ENCODE measurements at regions not wholly inside any gene's neighbourhood (a gene's known extent, or its start where the extent isn't known, plus 50 kb on each side); places are given as distances from the start of the nearest gene placed in this dataset.
"Not testable (repeated sequence)": the region's sequence is repeated elsewhere in the genome, so short reads cannot be mapped to it uniquely, and the experiment has no call there.

DNA sequence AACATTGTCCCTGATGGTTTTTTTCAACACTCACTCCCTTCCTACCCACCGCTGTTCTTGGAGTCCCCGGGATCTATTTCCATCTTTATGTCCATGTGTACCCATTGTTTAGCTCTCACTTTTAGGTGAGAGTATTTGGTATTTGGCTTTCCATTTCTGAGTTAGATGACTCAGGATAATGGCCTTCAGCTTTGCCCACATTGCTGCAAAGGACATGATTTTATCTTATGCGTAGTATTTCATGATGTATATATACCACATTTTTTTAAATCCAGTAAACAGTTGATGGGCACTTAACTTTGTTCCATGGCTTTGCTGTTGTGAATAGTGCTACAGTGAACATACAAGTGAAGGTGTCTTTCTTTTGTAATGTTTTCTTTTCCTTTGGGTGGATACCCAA is 123.5 kb upstream of the KITLG start:
- no peak for DNase-seq (ENCODE audit: low spot score)

DNA sequence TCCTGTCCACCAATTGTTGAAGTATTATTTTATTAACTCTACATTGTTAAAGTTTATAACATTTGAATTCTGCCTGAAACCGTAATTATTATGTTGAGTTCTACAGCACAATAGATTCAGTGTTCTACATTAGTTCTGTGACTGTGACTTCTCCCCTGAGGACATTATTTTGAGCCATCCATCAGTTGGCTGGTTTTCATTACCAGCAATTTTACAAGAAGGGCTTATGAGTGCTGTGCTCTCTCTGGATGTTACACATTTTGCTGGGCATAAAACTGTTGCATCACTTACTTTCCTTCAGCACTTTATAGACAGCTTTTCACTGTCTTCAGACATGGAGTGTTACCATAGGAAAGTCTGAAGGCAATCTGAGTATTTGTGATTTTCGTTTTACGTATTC is 118.2 kb upstream of the KITLG start:
- no peak for DNase-seq (ENCODE audit: low spot score)

DNA sequence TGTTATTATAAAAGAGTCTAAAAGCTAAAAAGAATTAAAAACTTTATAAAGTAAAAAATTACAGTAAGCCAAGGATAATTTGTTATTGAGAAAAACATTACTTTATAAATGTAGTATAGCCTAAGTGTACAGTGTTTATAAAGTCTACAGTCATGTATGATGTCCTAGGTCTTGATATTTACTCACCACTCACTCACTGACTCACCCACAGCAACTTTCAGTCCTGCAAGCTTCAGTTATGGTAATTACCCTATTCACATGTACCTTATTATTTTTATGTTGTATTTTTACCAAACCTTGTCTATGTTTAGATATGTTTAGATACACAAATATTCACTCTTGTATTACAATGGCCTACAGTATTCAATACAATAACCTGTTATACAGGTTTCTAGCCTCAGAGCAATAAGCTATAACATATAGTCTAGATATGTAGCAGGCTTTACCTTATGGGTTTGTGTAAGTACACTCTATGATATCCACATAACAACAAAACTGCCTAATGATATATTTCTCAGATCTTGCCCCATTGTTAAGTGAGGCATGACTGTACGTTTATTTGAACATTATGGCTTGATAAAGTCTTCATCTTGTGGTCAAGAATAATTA is 113.7 kb upstream of the KITLG start:
- DNase-seq (ENCODE audit: low spot score), result no peak

DNA sequence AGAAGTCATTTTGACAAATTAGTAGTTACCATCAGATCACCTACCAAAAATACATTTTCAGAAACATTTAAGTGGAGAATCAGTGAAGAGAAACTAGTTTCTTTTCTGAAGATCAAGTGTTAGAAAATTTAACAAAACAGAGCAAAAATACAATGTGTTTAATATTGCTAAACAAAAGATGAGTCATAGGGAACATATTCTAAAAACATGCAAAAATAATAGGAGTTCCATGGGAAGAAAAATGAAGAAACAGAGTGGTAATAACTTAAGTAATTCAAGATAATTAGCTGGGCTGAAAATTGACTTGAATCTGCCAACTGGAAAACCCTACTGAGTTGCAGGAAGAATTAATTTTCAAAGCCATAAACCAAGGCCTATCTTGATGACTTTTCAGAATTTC is 111.5 kb upstream of the KITLG start:
- DNase-seq (ENCODE audit: low spot score), result no peak

DNA sequence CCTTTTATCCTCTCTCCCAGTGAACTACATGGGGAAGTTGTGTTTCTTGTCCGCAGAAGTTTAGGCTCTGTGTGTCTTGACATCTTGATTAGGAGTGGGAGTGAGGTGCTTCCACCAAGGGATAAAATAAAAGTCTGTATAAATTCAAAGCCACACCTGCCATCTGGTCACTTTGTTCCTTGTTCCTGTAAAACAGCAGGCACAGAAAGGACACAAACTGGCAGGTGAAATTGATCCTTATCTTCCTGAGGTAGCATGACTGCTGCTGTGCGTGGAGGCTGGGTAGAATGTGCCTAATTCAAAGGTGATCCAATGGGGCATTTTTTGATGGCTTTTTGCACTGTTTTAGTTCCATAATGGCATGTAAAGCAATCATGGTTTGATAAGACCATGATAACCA is 104.3 kb upstream of the KITLG start:
- DNase-seq (ENCODE audit: low spot score), result no peak

DNA sequence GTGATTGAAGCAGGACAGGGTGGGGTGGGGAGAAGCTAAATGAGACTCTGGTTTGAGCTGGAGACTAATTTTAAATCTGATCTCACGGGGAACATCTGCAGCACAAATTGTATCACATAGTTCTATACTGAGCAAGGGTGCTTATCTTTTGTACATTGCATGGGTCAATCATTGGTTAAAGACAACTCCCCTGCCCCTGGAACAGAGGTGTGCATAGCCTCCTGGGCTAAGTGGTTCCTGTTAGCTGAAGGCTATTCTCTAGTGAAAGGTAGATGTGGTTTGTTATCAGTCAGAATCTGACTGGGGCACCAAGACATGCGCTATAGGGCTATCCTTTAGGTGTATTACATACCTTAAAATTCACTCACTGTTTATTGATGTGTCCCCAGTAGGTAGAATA is 103.9 kb upstream of the KITLG start:
- DNase-seq (ENCODE audit: low spot score), result no peak

DNA sequence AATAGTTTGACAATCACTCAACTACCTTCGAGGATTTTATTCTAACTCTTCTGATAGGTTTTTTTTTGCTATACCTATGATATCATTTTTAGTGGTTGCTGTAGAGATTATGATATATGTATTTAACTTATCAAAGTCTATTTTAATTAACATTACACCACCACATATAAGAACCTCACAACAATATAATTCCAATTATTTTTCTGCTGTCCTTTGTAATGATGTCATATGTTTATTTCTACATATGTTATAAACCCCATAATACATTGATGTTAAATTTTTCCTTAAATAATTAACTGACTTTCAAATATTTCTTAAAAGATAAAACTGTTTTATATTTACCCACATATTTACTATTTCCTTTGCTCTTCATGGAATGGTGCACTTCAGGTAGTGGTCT is 103.4 kb upstream of the KITLG start:
- no peak for DNase-seq (ENCODE audit: low spot score)

DNA sequence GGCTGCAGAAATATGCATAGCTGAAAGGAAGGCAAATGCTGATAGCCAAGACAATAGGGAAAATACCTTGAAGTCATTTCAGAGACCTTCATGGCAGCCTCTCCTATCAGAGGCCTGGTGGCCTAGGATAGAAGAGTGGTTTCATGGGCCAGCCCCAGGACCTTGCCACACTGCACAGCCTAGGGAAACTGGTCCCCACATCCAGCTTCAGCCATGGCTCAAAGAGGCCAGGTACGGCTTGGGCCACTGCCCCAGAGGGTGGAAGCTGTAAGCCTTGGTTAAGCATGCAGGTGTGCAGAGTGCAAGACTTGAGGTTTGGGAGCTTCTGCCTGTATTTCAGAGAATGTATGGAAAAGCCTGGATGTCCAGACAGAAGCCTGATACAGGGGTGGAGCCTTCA is 101.0 kb upstream of the KITLG start:
- DNase-seq (ENCODE audit: low spot score), result no peak

DNA sequence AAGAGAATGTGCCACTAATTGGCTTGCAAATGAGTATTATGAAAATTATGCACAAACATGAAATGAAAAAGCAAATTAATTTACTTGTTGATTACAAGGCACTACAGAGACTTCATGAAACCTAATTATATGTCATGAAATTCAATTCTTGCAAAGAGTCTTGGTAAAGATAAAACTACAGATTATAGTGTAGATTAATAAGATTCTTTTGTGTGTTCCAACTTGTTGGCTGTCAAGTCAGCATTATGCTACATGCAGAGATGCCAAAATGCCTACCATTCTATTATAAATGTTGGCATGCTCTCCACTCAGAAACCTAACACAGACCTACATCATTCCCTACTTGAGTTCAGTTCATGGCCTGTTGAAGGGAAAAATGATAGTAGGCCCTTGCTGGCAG is 97.2 kb upstream of the KITLG start:
- no peak for DNase-seq (ENCODE audit: low spot score)

DNA sequence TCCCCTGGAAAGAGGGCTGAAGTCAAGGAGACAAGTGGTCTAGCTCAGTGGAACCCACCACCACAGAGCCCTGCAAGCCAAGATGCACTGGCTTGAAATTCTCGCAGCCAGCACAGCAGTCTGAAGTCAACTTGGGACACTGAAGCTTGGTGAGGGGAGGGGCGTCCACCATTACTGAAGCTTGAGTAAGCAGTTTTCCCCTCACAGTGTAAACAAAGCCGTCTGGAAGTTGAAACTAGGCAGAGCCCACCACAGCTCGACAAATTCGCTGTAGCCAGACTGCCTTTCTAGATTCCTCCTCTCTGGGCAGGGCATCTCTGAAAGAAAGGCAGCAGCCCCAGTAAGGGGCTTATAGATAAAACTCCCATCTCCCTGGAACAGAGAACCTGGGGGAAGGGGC is 87.3 kb upstream of the KITLG start:
- not testable (repeated sequence) for DNase-seq (ENCODE audit: low spot score)

DNA sequence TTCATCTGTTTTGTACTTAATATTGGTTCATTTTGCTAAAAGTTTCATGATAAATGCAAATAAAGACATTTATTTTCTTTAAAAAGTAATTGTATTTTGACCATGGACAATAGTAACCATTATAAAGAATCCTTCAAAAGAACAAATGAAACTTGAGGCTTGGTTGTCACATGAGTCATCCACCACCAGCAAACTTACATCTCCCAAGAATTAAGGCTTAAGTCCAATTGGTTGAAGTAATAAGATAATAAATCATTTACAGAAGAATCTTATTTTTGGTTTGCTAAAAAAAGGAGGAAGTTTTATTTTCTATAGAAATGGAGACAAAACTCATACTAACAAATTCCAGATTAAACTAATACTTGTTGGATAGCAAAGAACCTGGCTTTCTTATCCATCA is 84.8 kb upstream of the KITLG start:
- DNase-seq (ENCODE audit: low spot score), result no peak

DNA sequence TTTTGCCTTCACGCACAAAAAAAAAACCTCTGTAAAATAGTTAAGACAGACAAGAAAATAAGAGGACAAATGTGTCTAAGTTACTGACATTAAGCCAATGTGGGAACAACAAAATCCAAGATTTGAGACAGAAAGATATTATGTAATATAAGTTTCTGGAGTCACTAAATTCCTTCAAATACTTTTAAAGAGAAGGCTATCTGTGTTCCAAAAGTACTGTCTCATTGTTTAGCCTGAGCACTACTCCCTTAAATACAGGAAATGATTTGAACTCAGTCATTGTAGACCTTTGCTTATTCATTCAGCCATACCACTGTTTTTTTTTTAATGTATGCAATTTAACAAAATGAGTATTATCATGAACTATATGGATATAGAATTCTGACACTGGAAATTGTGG is 82.7 kb upstream of the KITLG start:
- DNase-seq (ENCODE audit: low spot score), result no peak

DNA sequence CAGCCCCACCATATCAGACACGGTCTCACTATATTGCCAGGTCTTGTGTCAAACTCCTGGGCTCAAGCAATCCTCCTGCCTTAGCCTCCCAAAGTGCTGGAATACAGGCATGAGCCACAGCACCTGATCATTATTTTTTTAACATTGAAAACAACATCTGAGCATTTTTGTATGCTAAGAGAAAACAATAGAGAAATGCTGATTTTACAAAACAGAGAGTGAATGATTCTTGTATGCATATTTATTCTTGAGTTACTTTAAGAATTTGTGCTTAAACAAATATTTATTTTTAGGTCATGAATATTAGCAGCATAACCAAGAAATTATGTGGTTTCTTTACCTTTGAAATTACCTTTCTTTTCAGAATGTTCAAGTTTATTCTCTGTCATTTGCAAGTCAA is 81.8 kb upstream of the KITLG start:
- no peak for DNase-seq (ENCODE audit: low spot score)

DNA sequence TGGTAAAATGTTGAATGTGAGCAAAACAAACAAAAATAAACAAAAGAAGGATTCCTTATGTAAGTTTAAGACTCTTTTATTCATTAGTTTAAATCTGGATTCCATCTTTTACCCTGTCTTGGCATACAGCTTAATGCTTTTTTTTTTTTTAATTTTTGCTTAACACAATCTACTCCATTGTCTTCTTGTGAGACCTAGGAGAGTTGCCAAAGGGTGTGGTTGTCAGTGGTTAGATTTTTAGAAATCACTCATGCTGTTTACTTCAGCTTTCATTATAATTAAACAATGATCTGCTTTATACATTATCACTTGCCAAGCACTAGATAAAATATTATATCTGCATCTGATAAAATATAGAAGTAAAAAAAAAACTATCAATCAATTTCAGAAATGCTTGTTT is 77.7 kb upstream of the KITLG start:
- DNase-seq (ENCODE audit: low spot score), result no peak

DNA sequence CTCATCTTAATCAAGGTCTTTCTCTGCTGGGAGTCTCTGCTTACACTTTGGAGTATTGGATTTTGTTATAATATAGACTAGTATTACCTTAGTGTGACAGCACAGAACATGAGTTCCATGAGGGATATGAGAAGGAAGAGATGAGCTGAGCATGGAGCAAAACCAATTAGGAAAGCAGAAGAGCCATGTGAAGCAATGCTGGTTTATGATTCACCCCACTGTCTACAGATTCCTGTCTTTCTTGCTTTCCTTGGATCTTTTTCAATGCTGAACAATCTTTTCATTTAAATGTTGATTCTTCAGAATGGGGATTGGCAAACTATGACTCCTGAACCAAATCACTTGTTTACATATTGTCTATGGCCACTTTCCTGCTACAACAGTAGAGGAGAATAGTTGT is 70.4 kb upstream of the KITLG start:
- DNase-seq (ENCODE audit: low spot score), result no peak

DNA sequence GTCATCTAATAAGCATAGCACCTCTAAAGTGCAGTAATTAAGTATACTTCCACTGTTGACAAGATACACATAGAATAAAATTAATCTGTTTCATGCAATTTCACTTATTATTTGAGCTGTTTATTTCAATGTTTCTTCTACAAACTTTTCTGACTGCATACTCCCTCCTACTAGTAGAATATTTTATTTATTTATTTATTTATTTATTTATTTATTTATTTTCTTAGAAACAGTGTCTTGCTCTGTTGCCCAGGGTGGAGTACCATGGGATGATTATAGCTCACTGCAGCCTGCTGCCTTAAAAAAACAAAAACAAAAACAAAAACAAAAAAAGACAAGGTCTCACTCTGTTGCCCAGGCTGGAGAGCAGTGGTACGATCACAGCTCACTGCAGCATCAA is 68.4 kb upstream of the KITLG start:
- no peak for DNase-seq (ENCODE audit: low spot score)

DNA sequence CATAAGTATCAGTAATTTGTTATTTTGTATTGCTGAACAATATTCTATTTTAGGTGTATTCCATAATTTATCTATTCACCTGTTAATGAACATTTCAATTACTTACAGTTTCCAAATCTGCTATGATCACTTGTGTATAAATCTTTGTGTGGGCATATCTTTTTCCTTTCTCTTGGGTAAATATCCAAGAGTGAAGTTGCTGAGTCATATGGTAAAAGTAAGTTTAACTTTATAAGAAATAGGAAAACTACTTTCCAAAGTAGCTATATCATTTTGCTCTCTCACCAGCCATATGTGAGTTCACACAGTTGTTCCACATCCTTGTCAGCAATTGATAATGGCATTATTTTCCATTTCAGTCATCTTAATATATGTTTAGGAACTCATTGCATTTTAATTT is 66.6 kb upstream of the KITLG start:
- DNase-seq (ENCODE audit: low spot score), result no peak

DNA sequence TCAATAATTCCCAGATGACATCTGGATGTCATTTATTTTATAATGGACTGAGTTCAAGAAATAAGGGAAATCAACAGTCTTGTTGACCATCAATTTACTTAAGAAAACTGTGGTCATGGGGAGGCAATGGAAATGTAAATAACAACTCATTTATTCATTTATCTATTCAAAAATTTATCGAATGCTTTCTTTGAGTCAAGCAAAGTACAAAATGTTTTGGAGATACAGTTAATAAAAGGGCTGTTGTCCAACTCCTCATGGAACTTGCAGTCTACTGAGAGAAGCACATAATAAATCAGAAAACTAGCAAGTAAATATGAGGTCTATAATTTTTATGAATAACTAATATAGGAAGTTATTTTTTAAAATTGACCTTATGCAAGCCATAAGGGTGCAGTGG is 65.5 kb upstream of the KITLG start:
- no peak for DNase-seq (ENCODE audit: low spot score)

DNA sequence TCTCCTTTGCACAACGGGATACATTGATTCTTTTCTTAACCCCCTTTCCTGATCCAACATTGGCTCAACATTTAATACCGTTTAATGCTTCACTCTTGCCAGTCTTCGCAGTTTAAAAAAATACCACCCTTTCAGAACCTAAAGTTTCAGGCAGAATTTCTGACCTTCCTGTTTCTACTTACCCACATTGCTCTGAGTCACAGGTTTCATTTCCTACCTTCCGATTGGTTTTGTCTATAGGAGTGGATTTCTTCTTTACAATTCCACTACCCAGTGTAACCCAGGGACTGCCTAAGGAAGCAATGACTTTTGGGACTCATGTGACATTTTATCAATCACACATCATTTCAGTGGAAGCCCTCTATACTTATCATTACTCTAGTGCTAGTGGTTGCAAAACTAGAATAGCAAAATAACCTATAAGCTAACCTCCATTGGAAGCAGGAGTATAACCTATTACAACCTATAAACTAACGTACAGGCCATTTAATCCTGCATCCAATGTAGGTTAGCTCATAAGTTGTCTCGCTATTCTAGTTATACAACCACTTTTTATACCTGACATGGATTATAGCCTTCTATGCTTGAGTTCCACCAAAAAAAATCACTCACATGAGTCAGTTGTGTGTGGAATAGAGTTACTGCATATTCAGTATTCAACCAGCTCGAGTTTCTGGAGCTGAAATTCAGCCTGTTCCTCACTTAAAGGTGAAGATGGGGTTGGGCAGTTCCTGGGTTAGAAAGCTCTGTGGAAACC is 64.9 kb upstream of the KITLG start:
- no peak for DNase-seq (ENCODE audit: low spot score)

DNA sequence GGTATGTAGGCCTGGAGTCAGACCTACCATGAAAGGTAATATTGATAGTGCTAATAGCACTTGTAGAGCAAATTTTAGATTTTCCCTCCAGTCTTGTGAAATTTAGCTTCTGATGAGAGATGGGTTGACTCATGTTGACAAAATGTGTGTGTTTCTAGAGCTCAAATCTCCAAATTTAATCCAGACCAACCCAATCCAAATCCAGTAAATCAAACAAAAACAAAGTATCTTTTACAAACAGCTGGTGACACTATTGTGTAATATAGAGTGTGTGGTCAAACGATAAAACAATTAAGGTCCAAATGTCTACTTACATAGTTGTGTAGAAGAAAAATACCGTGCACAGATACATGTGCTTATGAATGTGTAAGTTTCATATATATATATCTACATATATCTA is 63.4 kb upstream of the KITLG start:
- no peak for DNase-seq (ENCODE audit: low spot score)

DNA sequence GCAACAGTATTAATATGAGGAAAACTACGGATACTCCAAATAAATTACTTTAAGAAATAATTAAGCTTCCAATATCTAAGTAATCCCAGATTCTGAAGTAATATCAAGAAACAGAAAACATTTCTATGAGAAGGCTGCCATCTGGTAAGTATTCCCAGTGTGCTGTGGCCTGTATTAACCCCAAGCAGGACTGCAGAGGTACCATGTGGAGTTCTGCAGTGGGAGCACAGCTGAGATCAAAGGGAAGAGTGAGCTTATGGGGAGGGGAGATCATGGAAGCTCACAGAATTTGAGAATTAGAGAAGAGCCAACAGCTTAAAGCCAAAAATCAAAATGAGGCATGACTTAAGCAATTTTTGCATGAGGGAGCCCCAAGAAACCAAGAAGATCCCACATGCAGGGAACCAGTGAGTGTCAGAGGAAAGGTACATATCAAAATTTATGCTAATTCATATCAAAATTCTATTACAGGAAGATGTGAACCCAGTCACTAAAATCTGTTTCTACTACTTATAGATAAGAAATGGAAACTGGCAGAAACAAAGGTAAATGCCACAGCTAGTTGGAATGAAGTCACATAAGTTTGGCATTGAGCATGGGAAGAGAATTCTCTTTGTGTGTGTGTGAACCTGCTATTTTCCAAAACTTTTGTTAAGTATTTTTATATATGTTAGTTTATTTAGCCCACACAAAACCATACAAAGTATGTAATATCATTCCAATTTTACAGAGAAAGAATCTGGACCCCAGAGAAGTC is 62.6 kb upstream of the KITLG start:
- DNase-seq (ENCODE audit: low spot score), result no peak

DNA sequence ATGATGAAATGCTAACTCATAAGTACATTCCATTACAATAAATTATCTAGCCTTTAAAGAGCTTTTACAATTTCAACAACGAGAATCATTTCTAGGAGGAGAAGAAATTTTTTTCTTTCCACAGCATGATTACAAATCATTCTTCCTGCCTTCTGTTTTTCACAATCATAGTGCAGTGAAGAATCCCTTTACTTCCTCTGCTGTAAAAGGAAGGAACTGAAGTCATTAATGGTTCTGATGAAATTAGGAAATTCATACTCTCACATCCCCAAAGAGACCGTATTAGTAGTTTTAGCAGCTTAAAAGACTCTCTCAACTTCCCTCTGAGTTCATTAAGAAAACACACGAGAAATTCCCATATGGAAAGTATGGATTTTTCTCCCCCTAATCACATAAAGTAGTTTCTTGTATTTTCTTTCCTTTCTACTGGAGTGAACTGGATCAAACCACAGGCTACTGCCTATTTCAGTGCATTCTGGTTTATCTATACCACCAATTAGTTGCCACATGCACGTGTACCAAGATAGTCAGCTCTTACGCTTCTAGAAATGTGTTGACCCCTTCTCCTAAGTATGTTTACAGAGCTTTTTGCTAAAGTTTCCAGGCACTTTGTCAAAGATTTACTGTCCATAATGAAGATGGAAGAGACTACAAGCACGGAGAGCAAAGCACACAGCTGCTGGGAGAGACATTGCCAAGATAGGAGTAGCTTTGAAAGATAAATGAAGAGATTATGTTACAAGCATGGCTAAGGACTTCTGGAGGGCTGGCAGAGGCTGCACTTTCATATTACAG is 58.9 kb upstream of the KITLG start:
- no peak for DNase-seq (ENCODE audit: low spot score)

DNA sequence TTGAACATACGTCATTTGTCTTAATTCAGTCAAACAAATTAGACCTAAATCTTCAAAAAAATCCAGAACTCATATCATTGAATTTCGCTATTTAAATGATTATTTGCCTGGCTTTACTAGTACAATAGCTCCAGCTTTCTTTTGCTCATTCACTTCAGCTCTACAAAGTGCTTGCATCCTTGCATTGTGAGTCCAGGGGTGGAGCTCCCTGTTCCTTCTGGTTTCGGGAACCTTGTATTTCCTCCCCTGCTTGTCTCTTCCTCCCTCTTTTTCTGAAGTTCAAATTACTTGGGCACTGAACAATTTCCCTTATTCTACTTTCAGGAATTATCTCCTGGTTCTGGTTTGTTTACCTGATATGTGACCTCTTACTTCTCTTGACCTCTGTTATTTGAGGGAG is 58.1 kb upstream of the KITLG start:
- DNase-seq (ENCODE audit: low spot score), result no peak

All from hepatic stellate cell (primary cell).